A673 (cell line): ENCODE measurements at regions not wholly inside any gene's neighbourhood (a gene's known extent, or its start where the extent isn't known, plus 50 kb on each side); places are given as distances from the start of the nearest gene placed in this dataset.

Source experiments
- BruUV-seq: library from RNA; stranded (reverse); fragments of 400-500 nt; replicated peaks from 2 replicates; lab custom pipeline; 2021; lab: Mats Ljungman, UMichigan
- CTCF ChIA-PET: fragments of 300-600 bp; sonication (Branson Sonifier 250); formaldehyde crosslinking; loops from one replicate; lab custom pipeline; 2022; ENCODE audit warnings: antibody characterized with exemption; lab: Charles Lee
- POLR2A ChIA-PET: fragments of 300-600 bp; sonication (Branson Sonifier 250); formaldehyde crosslinking; loops from one replicate; lab custom pipeline; 2022; ENCODE audit warnings: antibody characterized with exemption; ENCODE audit not compliant: low non-redundant PET; lab: Charles Lee
- DNase-seq: peaks from one replicate; pipeline ENCODE4 v3.0.0-alpha.2; 2015; ENCODE audit warnings: low spot score
- H3K27ac ChIP-seq: fragments of 200-600 bp; sonication (generic); 2 replicates; pipeline ENCODE4 v1.5.1; 2016; ENCODE audit warnings: mixed run types, low read depth, mild to moderate bottlenecking, mixed read lengths, antibody characterized with exemption, low read length; ENCODE audit not compliant: poor library complexity, severe bottlenecking
- H3K27me3 ChIP-seq: fragments of 200-600 bp; sonication (generic); replicated peaks from 2 replicates; pipeline ENCODE4 v1.6.1; 2017; ENCODE audit warnings: mixed run types, low read depth, mild to moderate bottlenecking, mixed read lengths, antibody characterized with exemption, low read length; ENCODE audit not compliant: insufficient read depth, poor library complexity
- H3K36me3 ChIP-seq: fragments of 200-600 bp; sonication (generic); 2 replicates; pipeline ENCODE4 v1.6.1; 2016; ENCODE audit warnings: mixed run types, mild to moderate bottlenecking, mixed read lengths, antibody characterized with exemption, low read length; ENCODE audit not compliant: insufficient read depth, poor library complexity, severe bottlenecking
- H3K4me1 ChIP-seq: fragments of 200-600 bp; sonication (generic); 2 replicates; pipeline ENCODE4 v1.6.1; 2017; ENCODE audit warnings: mixed run types, mild to moderate bottlenecking, mixed read lengths, antibody characterized with exemption, low read length; ENCODE audit not compliant: insufficient read depth, poor library complexity, severe bottlenecking
- H3K4me3 ChIP-seq: fragments of 200-600 bp; sonication (generic); 2 replicates; pipeline ENCODE4 v1.5.1; 2016; ENCODE audit warnings: low read depth, mixed run types, mild to moderate bottlenecking, mixed read lengths, low read length; ENCODE audit not compliant: poor library complexity, severe bottlenecking
- H3K9me3 ChIP-seq: fragments of 200-600 bp; sonication (generic); 2 replicates; pipeline ENCODE4 v1.6.1; 2016; ENCODE audit warnings: mixed run types, low read depth, mild to moderate bottlenecking, mixed read lengths, antibody characterized with exemption, low read length; ENCODE audit not compliant: poor library complexity, severe bottlenecking
- EZH2 ChIP-seq: fragments of 200-600 bp; sonication (generic); IDR thresholded peaks from 2 replicates; pipeline ENCODE4 v1.6.1; 2017; ENCODE audit warnings: borderline replicate concordance, low read depth, mild to moderate bottlenecking, mixed read lengths, antibody characterized with exemption, low read length; ENCODE audit not compliant: poor library complexity, severe bottlenecking
- intact Hi-C: fragments of 100-400 bp; cut with micrococcal nuclease; formaldehyde crosslinking; loops from one replicate; pipeline ENCODE4 v1.10.0; 2022; ENCODE audit not compliant: unreplicated experiment
- TF ChIP-seq, protein P1 (sequence below): fragments of 300-800, 200-600 bp; sonication (generic); conservative IDR thresholded peaks from 2 replicates; pipeline ENCODE4 v1.5.1; 2017; ENCODE audit warnings: low read depth, mild to moderate bottlenecking, antibody characterized with exemption, low read length, moderate library complexity, mixed read lengths

DNA sequence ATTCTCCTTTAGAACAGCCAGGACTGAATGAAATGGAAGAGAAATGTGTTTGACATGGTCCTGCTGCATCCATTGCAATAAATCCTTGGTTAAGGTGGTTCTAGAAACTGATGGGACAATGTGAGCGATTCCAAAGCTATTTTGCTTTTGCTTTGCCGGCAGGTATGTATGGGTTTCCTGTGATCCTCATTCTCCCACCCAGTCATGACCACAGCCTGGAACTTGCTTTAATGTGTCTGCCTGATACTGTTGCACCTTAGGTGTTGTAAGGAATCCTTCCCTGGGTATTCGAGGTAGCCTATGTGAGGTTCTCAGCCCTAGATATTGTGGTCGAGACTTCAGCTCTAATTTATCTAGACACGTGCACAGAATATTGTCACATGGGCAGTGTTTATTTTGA is 86.1 kb downstream of the ZNF518B start:
- Histone ChIP-seq H3K27me3 (no peaks in the 10 kb centered on the region), H3K27ac (no peak overlapping the region), H3K9me3 (no peaks in the 10 kb centered on the region), H3K4me3 (no peak overlapping the region), H3K4me1 (no peaks in the 10 kb centered on the region), H3K36me3 (no peaks in the 10 kb centered on the region)
- DNase-seq: no peak
- BruUV-seq: no TSS peak
- ChIA-PET CTCF (no interaction called here), POLR2A (no interaction called here)
- intact Hi-C loops: no loop called here
- TF ChIP-seq, protein P1, sequence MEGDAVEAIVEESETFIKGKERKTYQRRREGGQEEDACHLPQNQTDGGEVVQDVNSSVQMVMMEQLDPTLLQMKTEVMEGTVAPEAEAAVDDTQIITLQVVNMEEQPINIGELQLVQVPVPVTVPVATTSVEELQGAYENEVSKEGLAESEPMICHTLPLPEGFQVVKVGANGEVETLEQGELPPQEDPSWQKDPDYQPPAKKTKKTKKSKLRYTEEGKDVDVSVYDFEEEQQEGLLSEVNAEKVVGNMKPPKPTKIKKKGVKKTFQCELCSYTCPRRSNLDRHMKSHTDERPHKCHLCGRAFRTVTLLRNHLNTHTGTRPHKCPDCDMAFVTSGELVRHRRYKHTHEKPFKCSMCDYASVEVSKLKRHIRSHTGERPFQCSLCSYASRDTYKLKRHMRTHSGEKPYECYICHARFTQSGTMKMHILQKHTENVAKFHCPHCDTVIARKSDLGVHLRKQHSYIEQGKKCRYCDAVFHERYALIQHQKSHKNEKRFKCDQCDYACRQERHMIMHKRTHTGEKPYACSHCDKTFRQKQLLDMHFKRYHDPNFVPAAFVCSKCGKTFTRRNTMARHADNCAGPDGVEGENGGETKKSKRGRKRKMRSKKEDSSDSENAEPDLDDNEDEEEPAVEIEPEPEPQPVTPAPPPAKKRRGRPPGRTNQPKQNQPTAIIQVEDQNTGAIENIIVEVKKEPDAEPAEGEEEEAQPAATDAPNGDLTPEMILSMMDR: no peak
- TF ChIP-seq EZH2: no peak

DNA sequence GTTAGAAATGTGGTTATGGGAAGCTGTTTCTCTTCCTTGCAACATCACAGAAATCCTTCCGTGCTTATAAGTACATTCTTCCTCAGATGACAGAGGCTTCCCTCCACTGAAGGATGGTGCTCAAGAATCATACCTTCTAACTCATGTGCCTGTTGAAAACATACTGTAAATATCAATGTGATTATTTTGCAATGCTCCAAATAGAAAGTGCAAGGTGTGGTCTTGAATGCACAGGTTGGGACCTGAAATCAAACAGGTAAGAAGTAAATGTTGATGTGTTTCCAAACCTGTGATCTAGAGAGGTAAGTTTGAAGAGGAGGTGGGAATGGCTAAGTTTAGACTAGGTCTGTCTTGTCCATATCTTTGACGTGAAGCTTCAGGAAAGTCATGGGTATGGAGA is 87.7 kb downstream of the ZNF518B start:
- H3K36me3 ChIP-seq: no peaks in the 10 kb centered on the region
- H3K27me3 ChIP-seq: no peaks in the 10 kb centered on the region
- intact Hi-C loops: no loop called here
- ChIA-PET CTCF (no interaction called here), POLR2A (no interaction called here)
- BruUV-seq: no TSS peak
- H3K4me3 ChIP-seq: no peak overlapping the region
- no peak for TF ChIP-seq EZH2
- TF ChIP-seq, protein P1: no peak
- H3K27ac ChIP-seq: no peak overlapping the region
- no peaks in the 10 kb centered on the region for H3K4me1 ChIP-seq
- no peak for DNase-seq
- H3K9me3 ChIP-seq: no peaks in the 10 kb centered on the region

GRCh38 chr4:10366628-10367027 is 90.6 kb downstream of the ZNF518B start:
- ChIA-PET CTCF (no interaction called here), POLR2A (no interaction called here)
- H3K4me1 ChIP-seq: no peaks in the 10 kb centered on the region
- no peak overlapping the region for H3K27ac ChIP-seq
- intact Hi-C loops: no loop called here
- no peak for TF ChIP-seq EZH2
- TF ChIP-seq, protein P1: no peak
- H3K4me3 ChIP-seq: no peak overlapping the region
- H3K27me3 ChIP-seq: no peaks in the 10 kb centered on the region
- DNase-seq: no peak
- no peaks in the 10 kb centered on the region for H3K9me3 ChIP-seq
- no TSS peak for BruUV-seq
- H3K36me3 ChIP-seq: no peaks in the 10 kb centered on the region
